Caki2 (cell line): ENCODE measurements at regions not wholly inside any gene's neighbourhood (a gene's known extent, or its start where the extent isn't known, plus 50 kb on each side); places are given as distances from the start of the nearest gene placed in this dataset.

Source experiments
- DNase-seq: peaks from one replicate; pipeline ENCODE4 v3.0.0-alpha.2; 2015; ENCODE audit warnings: low read depth
- in situ Hi-C: cut with HindIII; loops from 2 replicates; pipeline ENCODE4 v1.10.0; 2016; ENCODE audit warnings: low sequenced_read_pairs, low pct_unique_long_range_greater_than_20kb, mixed read lengths

DNA sequence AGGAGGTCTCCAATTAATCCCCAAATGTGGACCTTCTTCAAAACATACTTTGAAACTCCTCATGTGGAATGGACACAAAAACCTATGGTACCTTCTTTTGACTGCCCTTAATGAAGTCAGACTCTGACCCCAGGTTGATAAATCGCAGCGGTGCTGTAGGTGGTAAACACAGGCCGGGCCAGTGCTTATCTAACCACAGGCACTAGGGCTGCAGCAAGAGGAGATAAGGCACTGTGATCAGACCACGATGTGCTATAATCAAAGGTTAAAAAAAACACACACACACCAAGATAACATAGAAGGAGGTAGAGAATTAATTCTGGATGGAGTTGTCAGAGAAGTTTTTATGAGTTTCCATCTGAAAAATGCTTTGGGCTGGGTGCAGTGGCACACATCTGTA, 52.3 kb upstream of the SIPA1L2 start:
- in situ Hi-C loops: no loop called here
- no peak for DNase-seq

DNA sequence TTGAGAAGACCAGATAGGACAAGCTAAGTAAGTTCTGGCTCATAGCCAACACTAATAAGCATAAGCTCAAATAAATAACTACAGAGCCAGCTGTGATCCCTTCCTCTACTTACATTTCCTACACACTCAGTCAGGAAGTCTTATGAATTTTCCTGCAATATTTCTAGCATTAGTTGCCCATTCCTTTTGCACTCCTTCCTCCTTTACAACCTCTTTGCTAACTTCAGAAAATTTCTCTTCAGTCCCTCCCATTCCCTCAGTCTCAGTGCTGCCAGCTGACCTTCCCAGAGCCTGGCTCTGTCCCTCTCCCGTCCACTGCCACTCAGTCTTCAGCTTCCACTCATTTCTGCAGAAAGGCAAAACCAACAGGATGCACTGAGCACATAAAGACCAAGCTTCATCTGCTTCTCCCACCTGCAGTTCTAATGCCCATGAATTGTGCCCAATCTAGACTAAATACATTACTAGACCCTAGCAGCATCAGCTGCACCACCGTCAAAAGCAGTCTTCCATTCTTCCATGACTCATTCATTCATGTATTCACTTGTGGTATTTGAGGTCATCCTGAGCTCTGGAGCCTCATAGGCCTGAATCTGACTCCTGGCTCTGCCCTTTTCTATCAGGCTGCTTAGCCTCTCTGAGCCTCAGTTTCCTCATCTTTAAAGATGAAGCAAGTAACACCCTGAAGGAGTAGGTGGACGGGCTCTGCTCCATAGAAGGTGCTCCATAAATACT, 54.6 kb upstream of the SIPA1L2 start:
- DNase-seq: no peak
- in situ Hi-C loops: no loop called here

DNA sequence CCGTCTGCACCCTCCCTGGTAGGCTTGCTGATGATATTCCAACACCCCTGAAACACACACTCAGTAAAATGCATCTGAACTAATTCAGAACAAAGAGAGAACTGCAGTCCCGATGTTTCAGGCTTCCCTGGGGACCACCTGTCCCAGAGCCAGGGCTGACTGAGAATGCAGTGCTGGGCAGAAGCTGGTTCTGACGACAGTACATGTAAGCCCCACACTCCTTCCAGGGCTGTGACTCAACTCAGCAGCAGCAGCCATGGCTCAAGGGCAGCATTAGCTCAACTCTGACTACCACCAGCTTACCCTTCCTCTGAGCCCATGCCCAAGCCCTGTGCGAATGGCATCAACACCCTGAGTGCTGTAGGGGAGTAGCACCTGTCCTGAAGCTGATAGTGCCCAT, 56.4 kb upstream of the SIPA1L2 start:
- in situ Hi-C loops: no loop called here
- no peak for DNase-seq

DNA sequence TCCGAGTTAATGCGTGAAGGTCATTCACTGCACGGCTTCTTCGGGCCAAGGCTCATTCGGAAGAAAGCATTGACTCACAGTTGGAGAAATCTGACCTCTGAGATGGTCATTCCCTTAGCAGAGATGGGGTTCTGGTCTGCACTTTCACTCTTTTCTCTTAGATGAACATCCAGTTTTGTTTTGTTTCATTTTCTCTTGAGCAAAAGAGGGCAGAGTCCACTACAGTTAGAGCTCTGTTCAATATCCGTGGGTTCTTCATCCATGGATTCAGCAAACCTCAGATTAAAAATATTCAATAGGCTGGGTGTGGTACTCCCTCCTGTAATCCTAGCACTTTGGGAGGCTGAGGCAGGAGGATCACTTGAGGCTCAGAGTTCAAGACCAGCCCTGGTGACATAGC, 57.4 kb upstream of the SIPA1L2 start:
- no peak for DNase-seq
- in situ Hi-C loops: no loop called here

DNA sequence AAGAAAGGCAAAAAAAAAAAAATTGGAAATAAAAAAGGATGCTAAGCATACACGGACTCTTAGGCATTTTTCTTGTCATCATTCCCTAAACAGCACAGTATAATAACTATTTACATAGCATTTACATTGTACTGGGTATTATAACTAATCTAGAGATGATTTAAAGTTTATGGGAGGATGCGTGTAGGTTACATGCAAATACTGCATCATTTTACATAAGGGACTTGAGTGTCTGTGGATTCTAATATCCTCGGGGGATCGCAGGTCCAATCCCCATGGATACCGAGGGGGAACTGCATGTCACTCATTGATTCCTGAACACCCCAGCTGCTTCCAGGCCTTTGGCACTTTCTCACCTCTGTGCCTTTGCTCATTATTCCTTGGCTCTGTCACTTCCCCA, 57.8 kb upstream of the SIPA1L2 start:
- no peak for DNase-seq
- in situ Hi-C loops: no loop called here

DNA sequence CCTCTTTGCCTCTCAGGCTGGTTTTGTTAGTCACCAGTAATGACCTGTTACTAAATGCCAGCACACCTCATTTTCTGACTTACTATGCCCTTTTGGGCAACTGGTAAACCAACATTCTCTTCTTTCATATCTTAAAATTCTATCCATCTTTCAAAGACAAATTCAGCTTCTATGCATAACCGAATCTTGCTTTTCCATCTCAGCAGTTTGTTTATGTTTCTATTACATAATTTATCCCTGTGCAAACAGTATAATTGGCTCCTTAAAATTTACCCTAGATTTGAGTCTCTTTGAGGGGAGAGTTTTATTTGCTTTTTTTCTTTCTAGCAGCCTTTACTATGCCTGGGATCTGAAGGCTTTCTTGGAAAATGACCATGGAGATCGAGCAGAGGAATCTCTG, 58.5 kb upstream of the SIPA1L2 start:
- in situ Hi-C loops: no loop called here
- DNase-seq: no peak

DNA sequence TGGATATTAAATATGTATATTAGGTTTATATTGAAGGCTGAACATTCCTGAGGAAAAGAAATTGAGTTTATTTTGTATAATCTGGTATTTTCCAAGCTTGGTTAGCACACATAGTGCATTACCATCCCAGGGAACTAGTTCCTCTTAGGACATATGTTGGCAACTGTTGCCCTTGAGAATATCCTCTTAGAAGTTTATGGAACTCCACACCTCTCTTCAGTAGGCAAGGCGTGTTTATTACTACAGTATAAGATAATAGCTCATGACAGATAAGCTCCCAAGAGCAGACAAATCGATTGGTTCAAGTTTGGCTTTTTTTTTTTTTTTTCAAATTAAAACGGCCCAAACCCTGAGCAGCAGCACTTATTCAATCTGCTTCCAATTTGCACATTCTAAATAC, 59.8 kb upstream of the SIPA1L2 start:
- in situ Hi-C loops: no loop called here

DNA sequence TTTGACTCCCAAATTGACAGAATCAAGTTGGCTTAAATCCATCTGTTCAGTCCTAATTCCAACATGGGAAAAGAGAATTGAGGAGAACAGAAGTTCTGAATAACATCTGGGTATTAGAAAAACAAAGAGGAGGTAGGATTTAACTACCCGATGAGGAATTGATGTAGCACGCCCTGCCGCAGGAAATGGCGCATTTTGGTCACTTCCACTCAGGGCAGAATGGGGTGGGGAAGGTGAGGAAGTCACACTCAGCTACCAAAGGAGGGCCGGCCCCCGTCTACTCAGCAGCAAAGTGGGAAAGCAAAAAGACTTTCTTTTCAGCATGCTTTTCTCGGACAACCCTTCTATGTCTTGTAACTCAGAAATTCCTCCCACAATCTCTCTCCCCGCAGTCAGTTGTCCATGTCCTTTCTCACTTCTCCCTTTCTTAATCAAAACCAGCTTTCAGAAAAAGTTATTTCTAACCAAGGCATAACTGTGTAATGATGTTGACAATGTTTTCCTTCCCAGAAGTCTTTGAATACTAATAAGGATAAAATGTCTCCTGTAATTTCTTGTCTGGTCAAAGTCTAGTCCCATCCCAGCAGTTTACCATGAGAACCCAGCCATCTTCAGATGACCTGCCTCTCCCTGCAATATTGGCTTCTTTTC, 60.5 kb upstream of the SIPA1L2 start:
- in situ Hi-C loops: no loop called here
- DNase-seq: no peak

More for the DNA sequence above, 59.8 kb upstream of the SIPA1L2 start:
- no peak for DNase-seq

DNA sequence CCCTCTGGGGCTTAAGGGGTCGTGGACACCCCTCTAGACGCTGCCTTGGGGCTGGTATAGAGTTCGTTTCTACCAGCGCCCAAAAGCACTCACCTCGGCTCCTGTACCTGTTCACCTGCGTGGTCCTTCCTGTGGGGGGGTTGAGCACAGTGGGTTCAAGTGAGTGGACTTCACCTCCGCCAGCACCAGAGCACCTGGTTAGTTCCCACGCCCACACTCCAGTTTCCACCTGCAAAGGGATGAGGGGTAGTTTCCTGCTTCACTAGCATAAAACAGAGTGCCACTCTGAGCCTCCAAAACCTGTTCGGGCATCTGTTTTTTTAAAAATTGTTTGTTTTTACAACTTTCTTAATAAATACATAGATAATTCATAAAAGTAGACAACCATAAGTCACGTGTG, 64.5 kb upstream of the SIPA1L2 start:
- no peak for DNase-seq
- in situ Hi-C loops: no loop called here

DNA sequence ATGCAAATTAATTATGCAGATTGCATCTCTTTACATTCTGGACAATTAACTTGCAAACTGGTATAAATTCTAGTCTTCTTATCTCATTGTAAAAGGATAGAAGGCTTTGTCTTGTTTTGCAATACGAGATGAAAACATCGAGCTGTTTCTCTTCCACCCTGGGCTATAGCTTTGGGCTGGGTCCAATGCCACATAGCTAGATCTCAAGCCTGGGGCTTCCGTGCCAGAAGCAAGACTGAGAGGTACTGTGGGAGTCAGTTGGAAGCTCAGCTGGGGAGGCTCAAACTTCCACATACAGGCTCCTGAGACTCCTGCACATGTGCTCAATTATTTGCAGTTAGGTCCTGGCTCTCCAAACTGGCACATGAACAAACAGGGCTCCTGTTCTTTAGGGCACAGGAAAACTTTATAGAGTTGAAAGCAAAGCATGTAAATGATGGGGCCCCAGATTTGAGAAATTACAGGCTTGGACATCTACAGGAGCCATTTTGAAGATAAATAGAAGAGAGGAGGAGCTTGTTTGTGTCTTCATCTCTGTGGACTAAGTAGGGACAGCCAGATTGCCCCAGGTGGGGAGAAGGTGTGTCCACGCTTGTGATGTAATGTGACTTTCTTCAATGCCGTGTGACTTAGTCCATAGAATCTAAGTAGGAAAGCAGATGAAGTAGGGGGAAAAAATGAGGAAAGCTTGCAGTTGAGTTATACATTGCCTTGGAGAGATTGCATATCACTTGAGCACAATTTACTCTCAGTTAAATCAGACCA, 65.9 kb upstream of the SIPA1L2 start:
- in situ Hi-C loops: no loop called here
- no peak for DNase-seq

DNA sequence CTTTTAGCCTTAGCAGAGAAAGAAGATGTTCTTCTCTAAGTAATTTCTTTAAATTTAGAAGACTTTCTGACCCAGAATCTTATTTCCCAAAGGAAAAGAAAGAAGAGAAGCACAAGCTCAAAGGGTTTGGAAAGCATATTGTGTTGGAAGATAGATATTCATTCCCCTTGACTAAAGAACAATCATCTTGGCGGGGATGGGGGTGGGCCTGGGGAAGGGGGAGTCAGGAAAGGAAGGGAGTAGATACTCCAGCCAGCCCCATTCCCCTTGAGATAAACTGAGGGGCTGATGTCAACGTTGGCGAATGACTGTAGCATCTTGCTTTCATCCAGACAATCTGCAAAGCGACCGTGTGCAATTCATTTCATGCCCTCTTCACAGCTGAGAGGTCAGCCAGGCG, 66.5 kb upstream of the SIPA1L2 start:
- no peak for DNase-seq
- in situ Hi-C loops: no loop called here

DNA sequence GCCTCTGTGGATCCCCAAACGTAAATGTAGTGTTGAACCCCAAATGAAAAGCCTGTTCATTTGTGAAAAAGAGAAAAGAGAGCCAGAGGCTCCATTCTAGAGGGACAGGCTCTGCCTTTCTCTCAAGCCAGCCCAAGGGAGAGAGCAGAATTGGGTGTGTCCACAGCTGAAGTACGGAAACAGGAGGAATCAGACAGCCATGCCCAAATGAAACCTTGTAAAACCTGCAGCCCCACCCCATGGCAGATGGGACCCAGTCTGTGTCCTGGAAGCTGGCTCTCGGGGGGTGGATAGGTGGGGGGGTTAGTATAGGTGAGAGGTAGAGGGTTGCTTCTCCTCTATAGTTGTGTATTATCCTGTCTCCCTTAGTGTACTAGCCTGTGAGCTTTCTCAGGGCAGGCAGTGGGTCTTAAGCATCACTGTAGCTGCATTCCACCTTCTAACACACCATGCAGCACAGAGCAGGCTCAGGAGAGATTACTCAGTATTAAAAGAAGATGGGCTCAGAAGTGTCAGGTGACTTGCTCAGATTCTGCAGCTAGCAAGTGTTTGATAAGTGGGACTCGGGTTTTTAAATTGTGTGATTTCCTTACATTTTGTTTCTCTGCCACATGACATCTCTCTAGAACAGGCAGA, 67.4 kb upstream of the SIPA1L2 start:
- in situ Hi-C loops: no loop called here
- DNase-seq: no peak

DNA sequence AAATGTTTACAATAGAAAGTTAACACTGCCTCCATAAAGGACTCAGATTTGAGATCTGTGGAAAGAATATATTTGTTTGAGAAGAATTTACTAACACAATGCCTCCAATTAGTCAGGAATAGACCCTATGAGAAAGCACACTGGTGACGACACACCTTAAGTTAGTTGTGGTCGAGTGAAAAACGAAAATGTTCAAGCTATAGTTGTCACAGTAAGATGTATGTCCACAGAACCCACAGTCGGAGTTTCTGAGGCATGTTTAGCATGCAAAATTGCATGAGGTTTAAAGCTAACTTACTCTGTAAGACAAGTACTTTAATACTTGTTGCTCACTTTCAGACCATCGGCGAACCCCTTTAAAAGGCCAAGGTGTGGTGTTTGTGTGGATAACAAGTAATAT, 69.9 kb upstream of the SIPA1L2 start:
- in situ Hi-C loops: no loop called here
- no peak for DNase-seq

DNA sequence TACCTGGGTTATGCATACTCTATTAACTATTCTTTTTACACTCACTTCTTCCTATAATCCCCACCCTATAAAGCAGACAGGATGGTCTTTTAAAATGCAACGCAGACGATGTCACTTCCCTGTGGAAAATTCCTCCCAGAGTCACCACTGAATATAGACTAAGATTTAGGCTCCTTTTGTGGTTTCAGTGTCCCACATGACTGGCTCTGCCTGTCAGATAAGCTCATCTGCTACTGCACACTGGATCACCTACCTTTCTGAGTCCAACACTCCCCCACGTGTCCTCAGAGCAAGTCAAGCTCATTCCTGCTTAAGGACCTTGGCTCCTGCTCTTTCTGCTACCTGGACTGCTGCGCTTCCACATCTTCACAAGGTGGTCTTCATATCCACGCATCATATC, 73.0 kb upstream of the SIPA1L2 start:
- in situ Hi-C loops: no loop called here
- DNase-seq: no peak

DNA sequence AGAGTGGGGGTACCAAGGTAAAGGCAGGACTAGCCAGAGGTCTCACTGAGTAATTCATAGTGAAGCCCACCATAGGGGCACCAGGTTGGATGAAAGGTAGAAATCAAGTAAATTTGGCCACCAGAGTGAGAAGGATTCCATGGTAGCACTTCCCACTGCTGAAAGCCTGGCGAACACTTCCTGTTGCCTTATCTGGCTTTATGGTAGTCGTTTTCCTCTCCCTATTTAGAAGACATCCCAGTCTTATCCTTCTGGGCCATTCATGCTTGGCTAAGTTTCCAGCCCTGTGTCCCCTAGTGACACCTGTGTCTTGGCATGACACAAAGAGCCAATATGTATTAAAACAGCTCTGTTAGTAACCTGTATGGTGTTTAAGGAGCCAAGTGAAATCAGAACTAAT, 74.3 kb upstream of the SIPA1L2 start:
- in situ Hi-C loops: no loop called here
- DNase-seq: no peak

DNA sequence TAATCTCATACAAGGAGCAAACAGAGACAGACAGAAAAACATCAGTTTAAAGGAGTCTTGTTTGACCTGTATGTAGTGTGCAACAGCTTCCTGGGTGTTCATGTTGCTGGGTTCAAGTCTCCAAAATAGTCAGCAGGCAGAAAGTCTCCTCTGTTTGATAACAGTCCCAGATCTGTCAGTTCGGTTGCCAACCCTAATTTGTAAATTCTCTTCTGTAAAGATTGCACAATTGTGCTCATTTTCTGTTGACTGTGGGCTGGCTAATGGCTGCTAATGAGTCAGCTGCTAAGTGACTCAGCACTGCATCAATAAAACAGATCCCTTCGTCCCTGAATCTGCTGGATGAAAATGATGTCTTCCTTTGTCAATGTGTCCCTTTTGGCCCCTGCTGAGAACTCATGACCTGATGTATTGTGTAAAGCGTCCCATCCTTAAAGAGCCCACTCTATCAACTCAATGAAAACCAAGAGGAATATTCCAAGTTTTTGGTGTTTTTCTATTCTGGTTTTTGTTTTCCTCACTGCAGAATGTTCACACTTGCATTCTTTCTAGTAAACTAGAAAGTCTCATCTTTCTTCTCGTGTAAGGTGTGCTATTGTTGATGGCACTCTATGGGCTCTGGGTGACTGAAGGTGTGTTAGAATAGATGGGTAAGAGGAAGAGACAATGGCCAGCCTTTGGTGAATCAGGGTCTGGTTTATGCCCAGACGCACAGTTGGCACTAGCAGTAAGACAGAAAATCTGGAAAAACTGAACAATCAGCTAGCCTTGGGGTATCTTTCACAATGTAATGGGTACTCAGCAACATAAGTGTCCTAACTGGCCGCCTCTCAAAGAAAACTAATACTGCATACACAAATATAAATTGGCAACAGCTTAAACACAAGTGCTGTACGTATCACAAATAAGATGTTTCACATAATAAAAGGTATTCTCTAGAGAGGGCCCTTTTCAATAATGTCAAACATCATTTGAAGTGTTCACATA, 75.1 kb upstream of the SIPA1L2 start:
- DNase-seq: peak; percentile 55
- in situ Hi-C loops: no loop called here

DNA sequence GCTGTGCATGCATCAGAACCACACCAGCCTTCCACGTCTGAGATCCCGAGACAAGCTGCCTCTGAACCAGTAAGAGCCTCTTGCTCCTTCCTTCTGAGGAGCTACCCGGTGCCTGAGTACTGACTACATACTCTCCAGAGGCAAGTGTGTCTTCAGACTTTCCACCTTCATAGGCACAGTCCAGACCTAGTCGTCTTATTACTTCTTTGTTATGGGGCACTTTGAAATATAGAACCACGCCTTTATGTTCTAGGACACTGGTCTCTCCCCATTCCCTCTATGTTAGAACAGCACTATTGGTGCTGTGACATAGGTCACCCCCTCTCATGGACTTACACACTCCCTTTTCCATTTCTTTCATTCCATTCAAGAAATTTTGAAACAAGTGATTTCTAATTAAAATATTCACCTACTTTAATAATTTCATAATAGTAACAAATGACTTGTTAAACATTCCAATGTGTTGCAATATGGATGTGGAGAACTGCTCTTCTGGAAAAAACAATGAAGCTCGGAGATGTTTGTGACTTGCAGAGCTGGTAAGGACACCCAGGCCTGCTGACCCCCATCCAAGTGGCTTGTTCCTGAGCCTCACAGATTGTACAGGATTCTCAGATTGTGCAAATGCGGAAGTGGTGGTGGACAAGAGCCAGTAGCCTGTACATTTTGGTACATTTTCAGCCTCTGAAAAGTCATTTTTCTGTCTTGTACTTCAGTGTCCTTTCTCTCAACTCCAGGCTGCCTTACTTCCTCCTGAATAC, 76.1 kb upstream of the SIPA1L2 start:
- no peak for DNase-seq
- in situ Hi-C loops: no loop called here
